Stimulated activated CD4-positive, alpha-beta T cell treated with anti-CD3 and anti-CD28 coated beads, Interleukin-15, amount 100 ng/mL, for 1 hour (primary cell): ENCODE measurements at regions not wholly inside any gene's neighbourhood (a gene's known extent, or its start where the extent isn't known, plus 50 kb on each side); places are given as distances from the start of the nearest gene placed in this dataset.
"Not testable (repeated sequence)": the region's sequence is repeated elsewhere in the genome, so short reads cannot be mapped to it uniquely, and the experiment has no call there.

Experiments used
- DNase-seq, 2 donors: peaks; one replicate each; pipeline ENCODE4 v3.0.0-alpha.2; 2020; ENCODE audit warnings: low read depth in 1 of 2, low spot score in 1 of 2

GRCh38 chr2:216980510-216980909 is 120.6 kb upstream of the TNP1 start:
- DNase-seq = not testable (repeated sequence)

DNA sequence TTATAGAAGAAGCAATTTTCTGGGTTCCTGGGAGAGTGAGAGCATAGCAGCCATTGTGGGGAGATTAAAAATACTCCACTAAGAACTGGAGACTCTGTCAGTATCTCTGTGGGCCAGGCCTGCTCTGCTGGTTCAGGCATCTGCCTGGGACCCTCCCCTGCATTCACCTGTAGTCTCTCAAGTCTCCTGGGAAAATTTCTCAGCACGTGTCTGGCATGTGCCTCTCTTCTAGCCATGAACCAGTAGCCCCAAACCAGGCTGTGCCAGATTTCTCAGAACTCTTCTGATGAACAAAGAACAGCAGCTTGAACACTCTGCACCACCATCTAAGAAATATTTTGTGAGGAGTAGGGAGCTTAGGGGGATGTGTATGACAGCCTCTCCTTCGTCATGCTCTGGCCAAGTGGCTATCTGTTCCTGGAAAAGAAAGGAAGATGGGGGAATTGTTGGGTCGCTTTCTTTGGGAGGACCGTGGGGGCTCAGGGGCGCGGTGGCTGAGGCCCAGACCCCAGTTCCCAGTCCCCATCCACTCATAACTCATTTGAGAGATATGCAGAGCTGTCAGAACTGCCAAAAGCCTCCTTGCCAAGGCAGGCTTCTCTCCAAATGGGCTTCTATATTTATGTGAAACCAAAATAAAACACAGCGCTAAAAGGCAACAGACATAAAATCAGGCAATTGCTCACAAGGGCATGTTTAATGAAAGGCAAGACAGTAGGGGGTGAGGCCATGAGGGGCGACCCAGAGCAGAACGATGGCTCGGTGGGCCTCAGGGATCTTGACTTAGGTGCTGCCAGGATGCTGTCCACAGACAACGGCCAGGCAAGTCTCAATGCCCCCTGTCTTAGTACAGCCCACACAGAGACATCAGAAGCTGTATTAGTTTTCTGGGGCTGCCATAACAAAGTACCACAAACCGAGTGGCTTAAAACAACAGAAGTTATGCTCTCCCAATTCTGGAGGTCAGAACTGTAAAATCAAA is 114.7 kb upstream of the TNP1 start:
- DNase-seq = no peak

DNA sequence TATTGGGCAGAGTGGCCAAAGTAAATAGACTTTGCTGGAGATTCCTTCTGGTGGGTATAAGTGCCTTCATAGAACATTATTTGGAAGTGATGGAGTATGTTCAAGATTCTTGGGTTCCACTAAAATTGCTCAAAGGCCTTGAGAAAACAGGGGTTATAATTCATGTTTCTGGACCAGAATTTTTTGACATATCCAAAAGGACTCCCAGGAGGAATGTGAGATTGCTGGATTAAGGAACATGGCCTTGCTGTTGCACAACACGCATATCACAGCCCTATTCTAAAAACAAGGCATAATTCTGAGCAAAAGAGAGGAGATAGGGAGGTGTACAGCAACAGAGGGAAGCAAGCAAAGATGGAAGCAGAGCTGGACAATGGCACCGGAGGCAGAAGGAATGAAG is 111.7 kb upstream of the TNP1 start:
- no peak for DNase-seq

GRCh38 chr2:216970359-216970915 is 110.6 kb upstream of the TNP1 start:
- DNase-seq = no peak

DNA sequence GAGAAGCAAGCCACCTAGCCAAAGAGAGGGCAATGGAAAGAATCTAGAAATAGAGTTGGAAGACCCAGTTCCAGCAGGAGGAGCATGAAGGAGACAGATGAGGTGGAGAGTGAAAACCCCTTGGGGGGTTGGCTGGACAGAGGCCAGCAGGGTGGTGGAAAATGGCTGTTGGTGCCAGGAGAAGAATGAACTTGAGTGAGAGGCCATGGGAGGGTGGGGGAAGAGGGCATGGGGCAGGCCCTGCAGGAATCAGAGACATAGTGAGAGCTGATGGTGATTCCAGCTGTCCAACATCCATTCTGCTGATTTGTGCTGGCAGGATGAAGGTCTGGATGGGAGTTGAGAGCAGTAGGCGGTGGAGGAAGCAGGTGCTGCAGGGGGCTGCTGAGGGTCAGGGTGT is 108.0 kb upstream of the TNP1 start:
- DNase-seq = no peak

DNA sequence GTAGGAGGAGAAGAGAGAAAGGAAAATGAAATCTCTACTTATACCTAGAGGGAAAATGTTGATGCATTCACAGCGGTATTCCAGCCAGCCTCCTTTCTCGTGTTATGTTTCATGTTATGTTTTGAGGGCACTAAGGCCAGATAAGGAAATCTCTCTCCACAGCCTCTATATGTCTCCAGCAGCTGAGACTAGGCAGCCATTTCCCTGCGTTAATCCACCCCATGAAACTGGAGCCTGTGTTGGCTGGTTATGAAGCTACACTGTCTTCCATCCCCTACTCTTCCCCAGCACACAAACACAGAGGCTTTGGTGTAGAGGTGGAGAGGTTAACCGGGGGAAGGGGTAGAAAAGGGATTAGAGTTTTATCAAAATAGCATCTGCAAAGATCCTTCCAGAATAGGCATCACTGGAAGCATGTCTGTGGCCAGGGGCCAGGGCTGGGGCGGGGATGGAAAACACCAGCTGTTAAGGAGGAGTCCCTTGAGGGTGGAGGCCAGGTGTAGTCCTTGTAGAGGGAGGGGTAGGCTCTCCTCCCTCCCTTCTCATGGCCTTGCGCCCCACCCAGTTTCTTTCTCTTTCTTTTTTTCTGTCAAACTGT is 100.9 kb upstream of the TNP1 start:
- no peak for DNase-seq

- DNase-seq = no peak
These were observed 99.6 kb upstream of the TNP1 start for GRCh38 chr2:216959433-216959832.

DNA sequence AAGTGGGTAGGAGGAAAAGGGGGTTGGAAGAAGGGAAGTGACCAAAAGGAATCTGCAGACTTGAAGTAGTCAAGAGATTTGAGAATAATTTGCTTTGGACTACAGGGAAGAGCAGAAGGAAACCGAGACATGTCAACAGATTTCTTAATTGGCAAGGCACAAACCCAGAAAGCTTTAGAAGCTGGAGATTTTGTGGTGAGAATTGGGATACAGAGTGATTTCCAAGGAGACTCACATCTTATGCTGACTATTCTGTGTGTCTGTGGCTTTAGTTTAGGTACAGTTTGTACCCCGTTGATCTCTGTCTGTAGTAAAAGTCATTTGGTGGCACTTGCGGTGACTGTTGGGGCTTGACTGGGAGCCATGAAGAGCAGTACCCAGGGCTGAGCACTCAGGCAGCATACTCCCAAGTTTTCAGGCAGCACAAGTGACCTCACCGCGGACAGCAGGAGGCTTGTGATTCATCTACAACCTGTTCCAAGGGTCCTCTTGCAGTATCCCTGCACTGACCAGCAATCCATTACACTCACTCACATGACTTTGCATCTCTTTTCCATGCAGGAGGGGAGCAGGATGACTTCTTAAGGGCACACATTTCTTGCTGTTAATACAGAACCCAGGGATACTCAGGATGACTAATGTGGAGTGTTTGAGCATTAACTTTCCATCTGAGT is 97.1 kb upstream of the TNP1 start:
- DNase-seq = no peak

DNA sequence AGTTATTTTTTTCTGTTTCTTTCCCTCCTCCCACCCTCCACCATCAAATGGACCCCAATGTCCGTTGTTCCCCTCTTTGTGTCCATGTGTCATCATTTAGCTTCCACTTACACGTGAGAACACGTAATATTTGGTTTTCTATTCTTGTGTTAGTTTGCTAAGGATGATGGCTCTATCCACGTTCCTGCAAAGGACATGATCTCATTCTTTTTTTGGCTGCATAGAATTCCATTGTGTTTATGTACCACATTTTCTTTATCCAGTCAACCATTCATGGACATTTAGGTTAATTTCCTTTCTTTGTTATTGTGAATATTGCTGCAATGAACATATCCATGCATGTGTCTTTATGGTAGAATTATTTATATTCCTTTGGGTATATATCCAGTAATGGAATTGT is 91.3 kb upstream of the TNP1 start:
- DNase-seq = no peak

GRCh38 chr2:216950547-216950946 is 90.7 kb upstream of the TNP1 start:
- DNase-seq = no peak

- no peak for DNase-seq
These were observed 90.0 kb upstream of the TNP1 start for GRCh38 chr2:216949700-216950413.

DNA sequence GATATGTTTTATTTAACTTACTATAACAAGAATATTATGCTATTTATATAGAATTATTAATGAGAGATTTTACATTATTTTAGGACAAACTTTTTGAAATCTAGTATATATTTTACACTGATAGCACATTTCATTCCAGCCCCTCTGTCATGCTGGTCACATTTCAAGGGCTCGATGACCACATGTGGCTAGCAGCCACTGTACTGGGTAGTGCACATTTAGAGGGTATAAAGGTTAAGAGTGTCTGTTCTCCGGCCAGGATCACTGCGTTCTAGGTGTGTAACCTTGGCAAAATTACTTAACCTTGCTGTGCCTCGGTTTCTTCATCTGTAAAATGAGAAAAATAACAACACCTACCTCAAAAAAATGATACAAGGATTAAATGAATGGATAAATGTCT is 87.2 kb upstream of the TNP1 start:
- no peak for DNase-seq

- no peak for DNase-seq
These were observed 84.9 kb upstream of the TNP1 start for GRCh38 chr2:216944733-216945132.

- DNase-seq = no peak
These were observed 83.2 kb upstream of the TNP1 start for GRCh38 chr2:216943109-216943508.

- DNase-seq = no peak
These were observed 82.6 kb upstream of the TNP1 start for GRCh38 chr2:216942465-216942864.

- no peak for DNase-seq
These were observed 82.2 kb upstream of the TNP1 start for GRCh38 chr2:216942016-216942415.

GRCh38 chr2:216936954-216937357 is 77.1 kb upstream of the TNP1 start:
- DNase-seq = no peak

DNA sequence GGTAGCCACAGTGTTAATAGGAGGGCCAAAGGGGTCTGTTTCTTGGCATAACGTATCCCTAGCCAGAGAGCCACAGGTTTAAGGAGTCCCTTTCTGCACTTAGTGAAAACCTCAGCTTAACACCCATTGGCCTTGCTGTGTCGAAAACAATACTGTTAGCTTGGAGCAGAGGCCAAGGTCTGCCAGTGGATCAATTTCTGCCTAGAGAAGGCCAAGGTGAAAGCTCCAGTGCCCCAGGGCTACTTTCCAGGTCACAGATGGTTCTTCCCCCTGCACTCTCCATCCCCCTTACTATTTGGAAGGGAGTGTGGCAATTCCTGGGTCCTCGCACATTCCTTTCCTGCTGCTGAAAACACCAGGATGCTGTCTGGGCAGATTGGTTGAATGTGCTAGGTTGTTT is 74.8 kb upstream of the TNP1 start:
- DNase-seq = no peak

DNA sequence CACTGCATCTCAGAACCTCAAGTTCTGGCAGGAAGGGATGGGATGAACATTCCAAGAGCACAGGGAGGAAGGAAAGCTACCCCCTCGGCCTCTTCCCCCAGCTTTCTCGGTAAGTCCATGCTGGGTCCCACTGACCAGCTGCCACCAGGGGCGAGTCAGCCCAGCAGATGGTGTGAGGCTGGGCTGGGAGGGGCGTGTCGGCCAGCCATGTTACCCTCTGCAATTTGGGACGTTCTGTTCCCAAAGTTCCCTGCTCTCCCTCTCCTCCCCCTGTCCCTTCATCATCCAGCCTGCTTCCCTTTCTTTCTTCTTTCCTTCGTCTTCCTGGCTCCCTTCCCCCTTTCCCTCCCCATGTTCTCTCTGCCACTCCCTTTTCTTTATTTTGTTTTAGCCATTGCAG is 74.3 kb upstream of the TNP1 start:
- DNase-seq = no peak

DNA sequence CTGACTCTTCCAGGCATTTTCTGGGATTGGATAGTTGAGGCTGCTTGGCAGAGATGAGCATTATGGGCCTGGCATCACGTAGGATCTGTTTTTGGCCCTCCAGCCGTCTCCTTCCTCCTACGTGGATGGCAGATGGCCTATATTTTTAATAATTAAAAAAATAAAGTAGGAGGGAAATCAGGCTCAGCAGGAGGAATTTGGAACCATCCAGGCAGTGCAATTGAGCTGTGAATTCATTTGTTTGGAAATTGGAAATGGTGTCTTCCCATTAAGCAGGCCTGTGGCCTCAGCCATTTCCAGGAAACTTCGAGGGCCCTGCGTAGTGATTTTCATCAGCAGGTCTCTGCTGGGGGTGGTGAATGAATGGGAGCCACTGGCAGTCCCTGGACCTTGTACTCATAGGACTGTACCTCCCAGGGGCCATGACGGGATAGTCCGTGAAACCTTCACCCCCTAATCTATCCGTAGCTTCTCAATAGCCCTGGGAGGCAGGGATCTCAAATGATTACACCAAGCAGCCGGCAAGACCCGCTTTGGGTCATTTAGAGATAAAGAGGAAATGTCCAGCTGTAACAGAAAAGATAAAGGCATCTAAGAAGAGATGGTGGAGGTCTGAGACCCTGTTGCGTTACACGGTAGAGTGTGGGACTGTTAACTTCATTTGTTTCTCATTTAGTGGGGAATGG is 73.1 kb upstream of the TNP1 start:
- no peak for DNase-seq
